CD4-positive, alpha-beta T cell treated with Interleukin-12 subunit alpha and Interleukin-12 subunit beta, for 1 hour (primary cell): ENCODE measurements at regions not wholly inside any gene's neighbourhood (a gene's known extent, or its start where the extent isn't known, plus 50 kb on each side); places are given as distances from the start of the nearest gene placed in this dataset.

Source experiments
- DNase-seq: peaks from one replicate; pipeline ENCODE4 v3.0.0-alpha.2; 2020

- no peak for DNase-seq
These were observed 689.4 kb downstream of the BRD1 start for GRCh38 chr22:49138250-49138790.

DNA sequence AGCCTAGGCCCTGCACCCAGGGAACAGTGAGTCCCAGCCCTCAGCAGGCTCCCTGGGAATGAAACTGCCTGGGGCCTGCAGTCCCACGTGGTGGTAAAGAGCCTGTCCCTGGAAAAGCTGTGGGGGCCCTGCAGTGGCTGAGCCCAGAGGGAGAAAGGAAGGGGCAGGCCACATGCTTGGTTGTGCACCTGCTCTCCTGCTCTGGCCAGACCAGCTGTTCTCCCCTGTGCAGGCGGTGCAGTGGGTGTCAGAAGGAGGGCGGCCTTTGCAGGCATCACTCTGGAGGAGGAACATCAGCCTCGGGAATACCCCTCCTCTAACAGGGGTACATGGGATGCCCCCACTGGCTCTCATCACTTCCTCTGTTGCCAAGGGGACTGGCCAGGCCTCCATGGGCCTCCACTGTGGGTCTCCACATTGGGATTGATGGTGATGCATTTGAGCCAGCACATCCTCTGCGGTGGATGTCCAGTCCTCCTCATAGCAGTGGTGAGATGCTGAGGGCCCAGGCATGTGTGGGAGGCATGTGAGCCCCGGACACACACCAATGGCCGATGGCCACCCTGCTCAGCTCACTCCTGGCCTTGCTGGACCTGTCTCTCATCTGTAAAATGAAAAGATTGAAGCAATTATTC, 690.4 kb downstream of the BRD1 start:
- no peak for DNase-seq

DNA sequence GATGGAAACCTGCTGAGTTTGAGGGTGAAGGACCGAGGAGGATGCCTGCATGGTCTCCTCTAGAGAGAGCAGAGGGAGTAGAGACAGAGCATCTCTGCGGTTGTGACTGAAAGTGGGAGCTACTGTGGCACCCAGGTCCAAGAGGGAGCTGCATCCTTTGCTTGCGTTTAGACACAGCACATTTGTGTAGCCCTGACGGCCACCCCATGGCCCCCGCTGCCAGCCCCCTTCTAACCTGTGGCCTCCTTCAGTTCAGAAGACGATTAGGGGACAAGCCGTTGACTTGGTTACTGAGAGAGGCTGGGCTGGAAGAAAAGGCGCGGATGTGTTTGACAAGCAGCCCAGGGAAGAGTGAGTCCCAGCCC, 690.9 kb downstream of the BRD1 start:
- no peak for DNase-seq

GRCh38 chr22:49136041-49136815, 691.4 kb downstream of the BRD1 start:
- DNase-seq, result no peak

GRCh38 chr22:49134076-49134475, 693.6 kb downstream of the BRD1 start:
- DNase-seq, result no peak

DNA sequence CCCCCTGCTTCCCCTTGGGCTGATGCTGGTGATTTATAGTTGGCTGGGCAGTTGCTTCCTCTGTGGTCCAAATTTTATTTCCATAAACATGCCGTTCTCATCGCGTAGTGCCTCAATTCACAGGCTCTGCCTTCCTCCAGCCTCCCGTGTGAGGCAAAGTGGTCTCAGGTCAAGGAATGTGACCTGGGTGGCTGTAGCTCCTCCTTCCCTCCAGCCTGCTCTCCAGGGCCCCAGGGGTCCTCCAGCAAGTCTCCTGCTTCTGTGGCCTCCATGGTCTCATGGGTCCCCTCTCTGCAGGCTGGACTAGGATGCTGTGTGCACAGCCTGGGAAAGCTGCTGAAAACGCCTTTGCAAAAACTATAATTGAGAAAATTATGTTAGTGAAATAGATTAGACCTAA, 694.1 kb downstream of the BRD1 start:
- DNase-seq, result no peak

- no peak for DNase-seq
These were observed 695.7 kb downstream of the BRD1 start for GRCh38 chr22:49132009-49132408.

DNA sequence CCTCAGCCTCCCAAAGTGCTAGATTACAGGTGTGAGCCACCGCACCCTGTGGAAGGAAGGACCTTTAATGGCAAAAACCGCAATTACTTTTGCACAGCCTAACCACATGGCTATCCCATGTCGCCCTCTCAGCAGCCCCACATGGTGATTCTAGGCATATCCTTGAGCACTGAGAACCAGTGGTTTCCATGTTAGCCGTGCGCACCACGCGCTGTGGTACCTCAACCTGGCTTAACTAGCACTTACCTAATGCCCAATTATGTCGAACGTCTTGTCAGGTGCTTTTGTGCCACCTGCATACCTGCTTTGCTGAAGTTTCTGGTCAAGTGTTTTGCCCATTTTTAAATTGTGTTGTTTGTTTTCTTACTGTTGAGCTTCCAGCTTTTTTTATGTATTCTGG, 697.9 kb downstream of the BRD1 start:
- no peak for DNase-seq

GRCh38 chr22:49128874-49129273, 698.8 kb downstream of the BRD1 start:
- no peak for DNase-seq

DNA sequence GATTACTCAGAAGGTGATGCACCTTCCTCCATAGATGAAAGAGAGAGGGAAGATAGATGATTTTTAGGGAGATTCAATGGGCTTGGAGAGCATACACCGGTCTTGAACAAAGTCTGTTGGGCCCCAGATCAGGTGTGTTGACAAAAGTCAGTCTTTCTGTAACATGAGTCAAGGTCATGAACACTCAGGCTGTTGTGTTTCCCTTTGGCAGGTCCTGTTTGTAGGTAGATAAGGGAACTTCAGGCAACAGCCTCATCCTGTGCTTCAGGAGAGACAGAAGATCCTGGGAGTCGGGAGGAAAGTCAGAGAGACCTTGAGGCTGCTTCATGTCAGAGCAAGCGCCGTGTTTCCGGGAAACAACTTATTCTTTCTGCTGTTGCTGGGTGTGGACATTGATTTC, 703.1 kb downstream of the BRD1 start:
- no peak for DNase-seq

GRCh38 chr22:49123621-49124192, 704.0 kb downstream of the BRD1 start:
- no peak for DNase-seq

- DNase-seq, result no peak
These were observed 708.1 kb downstream of the BRD1 start for GRCh38 chr22:49119551-49119952.

GRCh38 chr22:49118065-49118464, 709.6 kb downstream of the BRD1 start:
- no peak for DNase-seq

GRCh38 chr22:49117486-49117885, 710.2 kb downstream of the BRD1 start:
- DNase-seq, result no peak

DNA sequence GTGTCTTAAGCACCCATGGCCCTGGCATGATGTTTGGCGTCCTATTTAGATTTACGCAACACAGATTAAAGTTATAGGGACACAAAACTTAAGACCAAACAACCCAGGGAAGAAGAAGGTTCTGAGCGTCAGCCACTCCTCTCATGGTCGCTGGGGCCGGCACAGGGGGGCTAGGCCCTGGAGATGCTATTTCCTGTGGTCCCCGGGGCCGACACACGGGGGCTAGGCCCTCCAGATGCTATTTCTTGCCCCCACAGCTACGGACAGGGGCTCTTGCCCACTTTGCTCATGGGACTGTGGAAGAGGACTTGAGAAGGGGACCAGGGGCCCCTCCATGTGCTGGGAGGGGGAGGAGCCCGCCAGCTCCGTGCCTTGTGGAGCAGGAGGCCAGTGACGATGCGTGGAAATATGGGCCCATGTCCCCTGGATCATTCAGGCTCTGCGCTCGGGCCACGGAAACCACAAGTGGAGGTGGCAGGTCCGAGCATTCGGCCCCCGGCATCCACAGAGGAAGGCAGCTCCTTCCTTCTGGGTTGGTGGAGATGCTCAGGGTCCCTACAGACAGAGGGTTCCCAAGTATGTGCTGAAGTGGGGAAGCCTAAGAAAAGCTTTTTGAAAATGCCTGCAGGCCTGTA, 711.1 kb downstream of the BRD1 start:
- no peak for DNase-seq

DNA sequence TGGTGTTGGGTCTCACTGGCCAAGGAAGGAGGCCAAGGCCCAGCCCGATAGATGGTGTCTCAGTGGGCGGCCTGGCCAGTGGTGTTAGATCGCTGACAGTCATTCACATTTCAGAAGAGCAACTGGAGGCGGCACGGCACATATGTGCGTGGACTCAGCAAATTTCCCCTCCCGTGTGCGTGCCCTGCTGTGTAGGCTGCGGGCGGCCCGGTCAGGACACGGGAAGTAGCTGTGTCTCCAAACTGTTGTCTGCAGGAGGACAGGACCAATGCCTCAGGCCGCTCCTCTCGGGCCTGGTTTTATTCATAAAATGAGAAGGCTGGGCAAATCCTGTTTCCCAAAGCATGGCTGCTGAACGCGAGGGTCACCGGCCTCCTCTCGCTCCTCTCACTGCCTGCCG, 711.7 kb downstream of the BRD1 start:
- DNase-seq, result no peak

DNA sequence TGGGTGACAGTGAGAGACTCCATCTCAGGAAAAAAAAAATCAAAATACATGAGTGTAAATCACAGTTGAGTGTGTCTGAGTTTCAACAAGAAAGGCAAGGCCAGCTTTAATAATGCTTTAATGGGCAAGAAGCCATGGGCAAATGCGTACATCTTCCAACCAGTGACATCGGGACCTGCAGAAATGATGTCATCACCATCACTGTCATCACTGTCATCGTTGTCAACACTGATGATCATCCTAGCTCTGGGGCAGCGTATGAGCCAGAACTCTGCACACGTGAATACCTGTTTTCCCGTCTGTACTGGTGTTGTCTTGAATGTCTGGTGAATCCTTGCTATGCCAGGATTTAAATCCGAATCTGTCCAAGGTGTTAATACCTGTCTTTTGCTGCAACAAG, 712.5 kb downstream of the BRD1 start:
- DNase-seq, result no peak

DNA sequence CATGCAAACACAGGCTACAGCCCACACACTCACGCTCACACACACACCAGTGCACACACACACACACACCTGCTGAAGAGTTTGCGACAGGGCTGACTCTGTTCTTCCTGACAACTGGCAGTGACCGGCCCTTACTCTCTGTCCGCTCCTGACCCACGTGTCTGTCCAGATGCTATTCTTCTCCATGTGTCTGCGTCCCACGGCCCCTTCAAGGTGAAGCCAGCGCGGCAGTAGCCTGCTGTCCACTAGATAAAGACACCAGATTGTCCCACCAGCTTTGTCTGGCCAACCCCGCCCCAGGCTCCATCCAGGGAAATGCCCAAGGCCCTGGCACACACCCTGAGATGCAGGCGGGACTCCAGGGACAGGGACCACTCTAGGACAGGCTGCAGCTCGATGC, 713.9 kb downstream of the BRD1 start:
- no peak for DNase-seq

DNA sequence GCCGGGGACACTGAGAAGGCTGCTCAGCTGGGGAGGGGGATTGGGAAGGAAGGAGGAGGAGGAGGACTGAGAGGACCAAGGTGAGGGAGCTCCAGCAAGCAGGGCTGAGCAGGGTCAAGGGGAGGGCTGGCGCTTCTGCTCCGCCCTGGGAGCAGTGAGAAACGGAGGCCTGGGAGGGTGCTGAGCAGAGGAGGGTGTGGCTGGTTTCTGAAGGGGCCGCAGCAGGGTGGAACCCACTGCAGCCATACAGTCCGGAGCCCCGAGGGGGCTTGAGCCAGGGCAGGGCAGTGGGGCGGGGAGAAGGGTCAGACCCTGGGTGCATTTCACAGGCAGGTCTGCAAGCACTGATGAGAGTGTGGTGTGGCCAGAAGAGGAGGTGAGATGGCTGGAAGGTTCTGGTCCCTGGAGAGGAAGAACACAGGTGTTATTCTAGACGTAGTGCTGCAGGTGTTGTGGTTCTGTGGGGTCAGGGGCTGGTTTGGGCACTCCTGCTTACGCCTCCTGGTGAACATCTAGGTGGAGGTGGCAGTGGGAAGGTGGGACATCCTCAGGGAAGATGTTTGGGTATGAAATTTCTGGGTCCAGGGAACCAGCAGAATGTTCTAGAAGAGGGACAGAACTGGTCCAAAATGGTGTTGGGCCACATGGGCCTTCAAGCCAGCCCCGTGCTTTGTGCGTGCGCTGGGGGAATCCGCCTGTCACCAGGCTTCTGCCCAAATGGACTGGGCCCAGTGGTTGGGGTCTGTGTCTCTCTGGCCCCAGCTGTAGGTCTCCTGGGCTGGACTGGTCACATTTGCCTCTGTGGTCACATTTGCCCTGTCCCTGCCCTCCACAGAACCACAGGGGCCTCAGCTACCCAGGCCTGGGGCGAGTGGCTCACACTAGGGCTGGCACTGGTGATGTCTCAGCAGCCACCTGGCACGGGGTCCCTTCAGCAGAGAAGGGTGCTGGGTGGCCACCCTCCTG, 714.7 kb downstream of the BRD1 start:
- DNase-seq, result no peak

DNA sequence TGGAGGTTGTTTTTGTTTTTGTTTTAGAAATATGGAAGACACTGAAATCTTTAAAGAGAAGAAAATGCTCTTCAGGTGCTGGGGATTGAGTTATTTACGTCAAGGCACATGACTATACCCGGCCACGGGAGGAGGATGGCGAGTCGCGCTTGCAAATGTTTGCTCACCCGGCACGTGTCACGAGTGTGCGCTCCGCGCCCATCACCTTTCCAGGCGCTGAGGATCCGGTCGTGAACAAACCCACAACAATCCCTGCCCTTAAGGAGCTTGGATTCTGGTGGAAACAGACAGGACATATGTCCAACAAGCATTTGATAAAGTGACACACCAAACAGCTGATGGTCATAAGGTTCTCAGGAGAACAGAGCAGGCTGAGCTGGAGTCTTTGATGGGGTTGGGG, 715.5 kb downstream of the BRD1 start:
- no peak for DNase-seq

DNA sequence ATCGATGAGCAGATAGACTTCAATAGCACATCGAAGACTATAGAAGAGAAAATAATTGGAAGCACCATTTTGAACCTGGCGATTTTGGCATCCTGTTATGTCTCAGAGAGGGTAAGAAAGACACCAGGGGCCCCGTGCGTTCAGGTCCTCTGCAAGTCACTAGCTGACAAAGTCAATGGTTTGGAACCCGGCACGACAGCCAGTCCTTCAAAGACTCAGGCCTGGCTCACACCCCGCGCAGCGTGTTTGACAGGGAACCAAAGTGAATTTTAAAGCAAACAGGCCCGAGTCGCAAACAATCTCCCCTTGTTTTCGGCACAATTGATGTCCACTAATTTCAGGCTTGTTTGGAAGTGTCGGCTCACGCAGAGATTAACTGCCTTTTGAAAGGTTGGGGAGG, 716.6 kb downstream of the BRD1 start:
- DNase-seq, result no peak

DNA sequence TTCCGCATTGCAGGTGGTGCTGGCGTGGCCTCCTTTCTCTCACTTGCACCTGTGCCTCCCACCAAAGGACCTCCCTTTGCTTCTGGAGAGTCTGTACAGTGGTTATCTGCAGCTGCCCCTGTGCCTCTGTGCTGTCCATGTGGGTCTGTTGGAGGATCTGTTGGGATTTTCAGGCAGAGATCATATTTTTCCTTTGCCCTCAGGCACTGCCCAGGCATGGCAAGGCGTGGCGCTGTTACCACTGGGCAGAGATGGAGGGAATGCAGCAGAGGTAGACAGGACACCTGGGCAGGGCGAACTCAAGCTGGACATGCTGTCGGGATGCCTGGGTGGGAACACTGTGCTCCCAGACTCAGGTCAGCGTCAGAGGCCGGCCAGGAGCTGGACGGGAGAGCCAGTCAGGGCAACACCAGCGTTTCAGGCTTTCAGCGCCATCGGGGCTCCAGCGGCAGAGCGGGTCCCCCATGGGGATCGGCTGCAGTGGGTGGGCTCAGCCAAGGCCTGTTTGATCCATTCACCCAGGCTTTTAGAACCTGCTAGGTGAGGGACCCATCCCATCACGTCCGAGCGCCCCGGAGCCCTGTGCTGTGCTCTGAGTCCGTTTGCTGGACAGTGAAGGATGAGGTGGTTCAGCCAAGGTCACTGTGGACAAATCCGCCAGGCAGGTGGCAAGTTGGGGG, 718.9 kb downstream of the BRD1 start:
- no peak for DNase-seq
